B cell (primary cell): ENCODE measurements at regions not wholly inside any gene's neighbourhood (a gene's known extent, or its start where the extent isn't known, plus 50 kb on each side); places are given as distances from the start of the nearest gene placed in this dataset.

Experiments
- ATAC-seq: fragments of 200-7000 bp; cut with Tn5 transposase; one replicate; pipeline ENCODE4 v1.10.0; 2021; ENCODE audit warnings: low read depth, mild to moderate bottlenecking, moderate number of reproducible peaks, moderate library complexity
- CTCF ChIA-PET: fragments of 350-600 bp; sonication (Branson Sonifier 250); formaldehyde crosslinking; loops from one replicate; lab custom pipeline; 2021; ENCODE audit warnings: antibody characterized with exemption, inconsistent platforms; lab: Charles Lee
- POLR2A ChIA-PET: fragments of 350-600 bp; sonication (Branson Sonifier 250); formaldehyde crosslinking; loops from one replicate; lab custom pipeline; 2021; ENCODE audit warnings: antibody characterized with exemption; lab: Charles Lee
- DNase-seq: peaks from one replicate; pipeline ENCODE4 v3.0.0; 2013
- H2AFZ ChIP-seq: 2 replicates; pipeline ENCODE4 v1.6.1; 2012; ENCODE audit warnings: mild to moderate bottlenecking, low read depth, low read length; ENCODE audit not compliant: insufficient read depth, poor library complexity, severe bottlenecking
- H3K27ac ChIP-seq, 2 donors: 1 replicate in 1 of 2; 2 replicates in 1 of 2; pipeline ENCODE4 v1.5.1; 2012 to 2013; ENCODE audit warnings: low read length in 2 of 2, mild to moderate bottlenecking in 2 of 2, moderate library complexity in 1 of 2
- H3K27me3 ChIP-seq, 4 experiments: fragments of 200-600 bp in 1 of 4; sonication (generic) in 1 of 4; replicated peaks in 1 of 4; 1 replicate in 2 of 4; 2 replicates in 2 of 4; pipeline versions ENCODE4 v1.6.1 to v1.7.0; 2013 to 2016; ENCODE audit warnings: low read length in 3 of 4, mild to moderate bottlenecking in 2 of 4, mixed read lengths in 1 of 4, moderate library complexity in 1 of 4; ENCODE audit not compliant: insufficient read depth in 4 of 4, control insufficient read depth in 3 of 4; ENCODE audit errors: control extremely low read depth in 1 of 4
- H3K36me3 ChIP-seq, 2 experiments: replicated peaks in 1 of 2; 1 replicate in 1 of 2; 2 replicates in 1 of 2; pipeline versions ENCODE4 v1.6.1 to v1.7.1; 2013; ENCODE audit warnings: low read length in 1 of 2; ENCODE audit not compliant: insufficient read depth in 2 of 2, control insufficient read depth in 1 of 2; ENCODE audit errors: control extremely low read depth in 1 of 2, extremely low read depth in 1 of 2
- H3K4me1 ChIP-seq, 2 donors: fragments of 200-600 bp in 1 of 2; sonication (generic) in 1 of 2; 1 replicate in 1 of 2; 2 replicates in 1 of 2; pipeline versions ENCODE4 v1.5.1 to v1.6.1; 2013 to 2017; ENCODE audit warnings: low read length in 2 of 2; ENCODE audit not compliant: control insufficient read depth in 2 of 2, insufficient read depth in 2 of 2
- H3K4me2 ChIP-seq: replicated peaks from 2 replicates; pipeline ENCODE3; 2012; ENCODE audit warnings: mild to moderate bottlenecking, low read depth, low read length; ENCODE audit not compliant: poor library complexity, severe bottlenecking
- H3K4me3 ChIP-seq, 5 experiments: fragments of 200-600 bp in 1 of 5; sonication (generic) in 1 of 5; 1 replicate in 3 of 5; 2 replicates in 2 of 5; pipeline versions ENCODE4 v1.5.1 to v1.7.0; 2011 to 2016; ENCODE audit warnings: low read length in 4 of 5, mild to moderate bottlenecking in 4 of 5, low read depth in 2 of 5, control low read depth in 1 of 5, moderate library complexity in 1 of 5; ENCODE audit not compliant: insufficient read depth in 1 of 5; ENCODE audit errors: control extremely low read depth in 1 of 5, extremely low read depth in 1 of 5
- H3K79me2 ChIP-seq: fragments of 200-600 bp; sonication (generic); one replicate; pipeline ENCODE4 v1.6.0; 2016; ENCODE audit warnings: low read length; ENCODE audit not compliant: control insufficient read depth, insufficient read depth
- H3K9ac ChIP-seq: fragments of 200-600 bp; sonication (generic); 2 replicates; pipeline ENCODE4 v1.6.1; 2017; ENCODE audit warnings: mild to moderate bottlenecking, low read length, moderate library complexity
- H3K9me3 ChIP-seq, 3 donors: one replicate each; pipeline versions ENCODE4 v1.6.1 to v1.7.1; 2013; ENCODE audit warnings: low read length in 2 of 3; ENCODE audit not compliant: control insufficient read depth in 2 of 3, insufficient read depth in 1 of 3; ENCODE audit errors: control extremely low read depth in 1 of 3
- H4K20me1 ChIP-seq: 2 replicates; pipeline ENCODE4 v1.6.0; 2012; ENCODE audit warnings: mild to moderate bottlenecking, low read length; ENCODE audit not compliant: insufficient read depth, control insufficient read depth, poor library complexity, severe bottlenecking
- H3K27ac Mint-ChIP-seq: one replicate; pipeline ENCODE4 v1.8.0; 2021; ENCODE audit warnings: mixed read lengths
- H3K27me3 Mint-ChIP-seq: one replicate; pipeline ENCODE4 v1.8.0; 2021; ENCODE audit warnings: mixed read lengths
- H3K4me1 Mint-ChIP-seq: one replicate; pipeline ENCODE4 v1.8.0; 2021; ENCODE audit warnings: mixed read lengths
- H3K4me3 Mint-ChIP-seq: one replicate; pipeline ENCODE4 v1.8.0; 2021; ENCODE audit warnings: mixed read lengths
- H3K9me3 Mint-ChIP-seq: one replicate; pipeline ENCODE4 v1.8.0; 2022; ENCODE audit warnings: mixed read lengths; ENCODE audit not compliant: insufficient read depth
- EZH2 ChIP-seq: IDR thresholded peaks from 2 replicates; pipeline ENCODE4 v1.6.1; 2012; ENCODE audit warnings: borderline replicate concordance, low read depth, mild to moderate bottlenecking, moderate library complexity, low read length; ENCODE audit not compliant: insufficient read depth, poor library complexity, severe bottlenecking
- WGBS: methylation state at CpG from one replicate; pipeline ENCODE4 v1.1.5; 2013; ENCODE audit warnings: missing lambda C conversion rate; ENCODE audit not compliant: insufficient coverage; 5-methylcytosine and 5-hydroxymethylcytosine counted together
- intact Hi-C: fragments of 100-400 bp; cut with micrococcal nuclease; formaldehyde crosslinking; loops from one replicate; pipeline ENCODE4 v1.10.0; 2022
- TF ChIP-seq, protein P1 (sequence below): fragments of 200-600 bp; IDR thresholded peaks from one replicate; pipeline ENCODE4 v1.8.0; 2022; ENCODE audit warnings: antibody characterized with exemption, mild to moderate bottlenecking

DNA sequence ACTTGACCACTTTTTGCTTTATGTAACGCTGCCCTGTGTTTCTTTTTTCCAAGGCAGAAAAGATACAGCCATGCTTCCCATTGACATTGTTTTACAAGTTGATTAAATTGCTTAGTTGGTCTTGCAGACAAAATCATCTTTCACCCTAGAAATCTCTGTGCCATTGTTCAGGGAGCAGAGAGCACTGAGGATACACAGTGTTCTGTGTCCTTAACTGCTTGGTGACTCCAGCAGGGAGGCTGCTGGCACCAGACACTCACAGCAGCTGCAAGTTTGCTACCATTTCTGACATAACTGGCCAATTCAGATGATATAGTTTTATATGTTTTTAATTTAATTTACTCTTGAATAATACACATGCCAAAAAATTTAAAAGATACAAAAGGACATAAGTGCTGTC is 118.7 kb downstream of the RGS2 start:
- intact Hi-C loops, result no loop called here
- no peak for ATAC-seq

GRCh38 chr1:192929597-192929996 is 120.8 kb downstream of the RGS2 start:
- H3K27ac ChIP-seq, result no peak overlapping the region
- intact Hi-C loops, result no loop called here
- H3K9me3 Mint-ChIP-seq, result no peaks in the 10 kb centered on the region
- H3K27me3 Mint-ChIP-seq, result peaks cover 11% of the 10 kb centered on the region
- no peak overlapping the region for H3K4me2 ChIP-seq
- no peaks in the 10 kb centered on the region for H3K36me3 ChIP-seq
- DNase-seq (no peak), ATAC-seq (no peak)
- CTCF ChIA-PET, result no interaction called here
- no peak overlapping the region for H3K4me3 ChIP-seq
- H3K9me3 ChIP-seq, result no peaks in the 10 kb centered on the region
- POLR2A ChIA-PET, result no interaction called here
- H3K79me2 ChIP-seq, result no peaks in the 10 kb centered on the region
- no peaks in the 10 kb centered on the region for H3K4me1 Mint-ChIP-seq
- H3K9ac ChIP-seq, result no peak overlapping the region
- no peaks in the 10 kb centered on the region for H4K20me1 ChIP-seq
- H2AFZ ChIP-seq, result no peak overlapping the region
- 68% methylated on average over 3 of the region's 3 CpGs for WGBS
- H3K4me3 Mint-ChIP-seq, result no peak overlapping the region
- H3K4me1 ChIP-seq, result no peaks in the 10 kb centered on the region
- no peak overlapping the region for H3K27ac Mint-ChIP-seq
- no peaks in the 10 kb centered on the region for H3K27me3 ChIP-seq
- TF ChIP-seq, protein P1, sequence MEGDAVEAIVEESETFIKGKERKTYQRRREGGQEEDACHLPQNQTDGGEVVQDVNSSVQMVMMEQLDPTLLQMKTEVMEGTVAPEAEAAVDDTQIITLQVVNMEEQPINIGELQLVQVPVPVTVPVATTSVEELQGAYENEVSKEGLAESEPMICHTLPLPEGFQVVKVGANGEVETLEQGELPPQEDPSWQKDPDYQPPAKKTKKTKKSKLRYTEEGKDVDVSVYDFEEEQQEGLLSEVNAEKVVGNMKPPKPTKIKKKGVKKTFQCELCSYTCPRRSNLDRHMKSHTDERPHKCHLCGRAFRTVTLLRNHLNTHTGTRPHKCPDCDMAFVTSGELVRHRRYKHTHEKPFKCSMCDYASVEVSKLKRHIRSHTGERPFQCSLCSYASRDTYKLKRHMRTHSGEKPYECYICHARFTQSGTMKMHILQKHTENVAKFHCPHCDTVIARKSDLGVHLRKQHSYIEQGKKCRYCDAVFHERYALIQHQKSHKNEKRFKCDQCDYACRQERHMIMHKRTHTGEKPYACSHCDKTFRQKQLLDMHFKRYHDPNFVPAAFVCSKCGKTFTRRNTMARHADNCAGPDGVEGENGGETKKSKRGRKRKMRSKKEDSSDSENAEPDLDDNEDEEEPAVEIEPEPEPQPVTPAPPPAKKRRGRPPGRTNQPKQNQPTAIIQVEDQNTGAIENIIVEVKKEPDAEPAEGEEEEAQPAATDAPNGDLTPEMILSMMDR, result no peak
- no peak for TF ChIP-seq EZH2

More for the DNA sequence above, 118.7 kb downstream of the RGS2 start:
- no peak overlapping the region for H3K27ac ChIP-seq
- Mint-ChIP-seq H3K27me3 (peaks cover 15% of the 10 kb centered on the region), H3K27ac (no peak overlapping the region), H3K4me3 (no peak overlapping the region), H3K4me1 (no peaks in the 10 kb centered on the region), H3K9me3 (no peaks in the 10 kb centered on the region)
- DNase-seq, result no peak
- TF ChIP-seq, protein P1, result no peak
- no peak for TF ChIP-seq EZH2
- no peaks in the 10 kb centered on the region for H3K9me3 ChIP-seq
- no peak overlapping the region for H3K9ac ChIP-seq
- no CpG with 5 or more reads among the region's 1 CpG for WGBS
- H2AFZ ChIP-seq, result no peak overlapping the region
- H3K36me3 ChIP-seq, result no peaks in the 10 kb centered on the region
- H3K4me1 ChIP-seq, result no peaks in the 10 kb centered on the region
- no peak overlapping the region for H3K4me2 ChIP-seq
- H3K27me3 ChIP-seq, result no peaks in the 10 kb centered on the region
- POLR2A ChIA-PET, result no interaction called here
- CTCF ChIA-PET, result no interaction called here
- no peaks in the 10 kb centered on the region for H4K20me1 ChIP-seq
- no peaks in the 10 kb centered on the region for H3K79me2 ChIP-seq
- no peak overlapping the region for H3K4me3 ChIP-seq
